GM23338 (cell line): ENCODE measurements at regions not wholly inside any gene's neighbourhood (a gene's known extent, or its start where the extent isn't known, plus 50 kb on each side); places are given as distances from the start of the nearest gene placed in this dataset.

Source experiments
- ATAC-seq: fragments of 200-7000 bp; cut with Tn5 transposase; 3 replicates; pipeline ENCODE4 v1.9.1; 2020
- DNase-seq: peaks from one replicate; pipeline ENCODE4 v3.0.0-alpha.2; 2015; ENCODE audit warnings: low spot score
- H2AFZ ChIP-seq: fragments of 200-600 bp; sonication (generic); 2 replicates; pipeline ENCODE4 v1.8.0; 2016; ENCODE audit warnings: antibody characterized with exemption, mild to moderate bottlenecking, moderate library complexity
- H3F3A ChIP-seq: fragments of 200-600 bp; sonication (generic); replicated peaks from 2 replicates; pipeline ENCODE4 v1.8.0; 2017; ENCODE audit warnings: antibody characterized with exemption, mixed run types, low read depth
- H3K27ac ChIP-seq: fragments of 200-600 bp; sonication (generic); 2 replicates; pipeline ENCODE4 v1.6.1; 2016; ENCODE audit warnings: low read depth
- H3K27me3 ChIP-seq: fragments of 200-600 bp; sonication (generic); 2 replicates; pipeline ENCODE4 v1.8.0; 2016; ENCODE audit warnings: mild to moderate bottlenecking, mixed run types, moderate library complexity; ENCODE audit not compliant: insufficient read depth
- H3K36me3 ChIP-seq: fragments of 200-600 bp; sonication (generic); 2 replicates; pipeline ENCODE4 v1.8.0; 2016; ENCODE audit warnings: mild to moderate bottlenecking; ENCODE audit not compliant: insufficient read depth
- H3K4me1 ChIP-seq: fragments of 200-600 bp; sonication (generic); 2 replicates; pipeline ENCODE4 v1.8.0; 2016; ENCODE audit warnings: mild to moderate bottlenecking, moderate library complexity; ENCODE audit not compliant: insufficient read depth
- H3K4me2 ChIP-seq: fragments of 200-600 bp; sonication (generic); 2 replicates; pipeline ENCODE4 v1.7.1; 2017; ENCODE audit warnings: mixed run types
- H3K4me3 ChIP-seq: fragments of 200-600 bp; sonication (generic); 2 replicates; pipeline ENCODE4 v1.6.1; 2016; ENCODE audit warnings: mixed run types
- H3K79me2 ChIP-seq: fragments of 200-600 bp; sonication (generic); replicated peaks from 2 replicates; pipeline ENCODE4 v1.8.0; 2017; ENCODE audit warnings: mild to moderate bottlenecking; ENCODE audit not compliant: insufficient read depth
- H3K9me2 ChIP-seq: fragments of 200-600 bp; sonication (generic); 2 replicates; pipeline ENCODE4 v1.8.0; 2017; ENCODE audit not compliant: insufficient read depth
- H4K20me1 ChIP-seq: fragments of 200-600 bp; sonication (generic); replicated peaks from 2 replicates; pipeline ENCODE4 v1.8.0; 2017; ENCODE audit warnings: mild to moderate bottlenecking; ENCODE audit not compliant: insufficient read depth
- H3K27ac Mint-ChIP-seq: 2 replicates; pipeline ENCODE4 v1.8.0; 2020; ENCODE audit warnings: inconsistent platforms, mild to moderate bottlenecking, moderate library complexity, mixed read lengths
- H3K27me3 Mint-ChIP-seq: 3 replicates; pipeline ENCODE4 v1.8.0; 2022; ENCODE audit warnings: low read depth, mild to moderate bottlenecking, moderate library complexity, mixed read lengths, inconsistent platforms; ENCODE audit not compliant: insufficient read depth, poor library complexity
- H3K36me3 Mint-ChIP-seq: 3 replicates; pipeline ENCODE4 v1.8.0; 2021; ENCODE audit warnings: low read depth, mild to moderate bottlenecking, inconsistent platforms, moderate library complexity, mixed read lengths
- H3K4me1 Mint-ChIP-seq: 3 replicates; pipeline ENCODE4 v1.8.0; 2020; ENCODE audit warnings: mild to moderate bottlenecking, inconsistent platforms, mixed read lengths
- H3K4me3 Mint-ChIP-seq: 3 replicates; pipeline ENCODE4 v1.8.0; 2021; ENCODE audit warnings: moderate library complexity, mild to moderate bottlenecking, inconsistent platforms, mixed read lengths
- H3K9me3 Mint-ChIP-seq: 3 replicates; pipeline ENCODE4 v1.8.0; 2020; ENCODE audit warnings: moderate library complexity, mild to moderate bottlenecking, inconsistent platforms, mixed read lengths
- CREB1 ChIP-seq: fragments of 250-450 bp; sonication (Bioruptor Pico); IDR thresholded peaks from 2 replicates; pipeline ENCODE4 v1.5.0; 2020; ENCODE audit warnings: low read depth, mild to moderate bottlenecking, moderate library complexity
- EZH2 ChIP-seq: fragments of 200-600 bp; sonication (generic); IDR thresholded peaks from one replicate; pipeline ENCODE4 v1.8.0; 2017; ENCODE audit warnings: antibody characterized with exemption, mild to moderate bottlenecking, low read depth; ENCODE audit not compliant: unreplicated experiment
- EZH2phosphoT487 ChIP-seq: fragments of 200-600 bp; sonication (generic); IDR thresholded peaks from one replicate; pipeline ENCODE4 v1.8.1; 2018; ENCODE audit warnings: antibody characterized with exemption; ENCODE audit not compliant: unreplicated experiment
- JUNB ChIP-seq: IDR thresholded peaks from one replicate; pipeline ENCODE4 v1.6.1; 2016; ENCODE audit warnings: antibody characterized with exemption; ENCODE audit not compliant: unreplicated experiment
- NANOG ChIP-seq: IDR thresholded peaks from 2 replicates; pipeline ENCODE4 v1.6.1; 2016; ENCODE audit warnings: antibody characterized with exemption, borderline replicate concordance
- POLR2AphosphoS5 ChIP-seq: IDR thresholded peaks from 2 replicates; pipeline ENCODE4 v1.6.1; 2016; ENCODE audit warnings: antibody characterized with exemption, low read depth
- STAT1 ChIP-seq: IDR thresholded peaks from one replicate; pipeline ENCODE4 v1.6.1; 2016; ENCODE audit warnings: antibody characterized with exemption; ENCODE audit not compliant: unreplicated experiment
- ZNF114 ChIP-seq: fragments of 250-450 bp; sonication (Bioruptor Pico); IDR thresholded peaks from 2 replicates; pipeline ENCODE4 v1.5.0; 2020; ENCODE audit warnings: mild to moderate bottlenecking, moderate library complexity
- ZNF331 ChIP-seq: fragments of 250-450 bp; sonication (Bioruptor Pico); IDR thresholded peaks from 2 replicates; pipeline ENCODE4 v1.5.0; 2020; ENCODE audit warnings: low read depth, mild to moderate bottlenecking, moderate library complexity
- TF ChIP-seq, protein P1 (sequence below): fragments of 250-450 bp; sonication (Bioruptor Pico); IDR thresholded peaks from 2 replicates; pipeline ENCODE4 v1.5.0; 2020; ENCODE audit warnings: mild to moderate bottlenecking, moderate library complexity
- TF ChIP-seq, protein P2 (sequence below): IDR thresholded peaks from 2 replicates; pipeline ENCODE4 v1.6.1; 2016; ENCODE audit warnings: antibody characterized with exemption
- TF ChIP-seq, protein P3 (sequence below), 2 experiments: fragments of 200-600 bp in 1 of 2; sonication (generic) in 1 of 2; conservative IDR thresholded peaks; 2 replicates each; pipeline versions ENCODE4 v1.5.1 to v1.6.1; 2016 to 2017; ENCODE audit warnings: antibody characterized with exemption in 2 of 2, low read depth in 2 of 2, mild to moderate bottlenecking in 2 of 2, moderate library complexity in 1 of 2
- TF ChIP-seq, protein P4 (sequence below): IDR thresholded peaks from one replicate; pipeline ENCODE4 v1.6.1; 2018; ENCODE audit warnings: antibody characterized with exemption; ENCODE audit not compliant: unreplicated experiment

DNA sequence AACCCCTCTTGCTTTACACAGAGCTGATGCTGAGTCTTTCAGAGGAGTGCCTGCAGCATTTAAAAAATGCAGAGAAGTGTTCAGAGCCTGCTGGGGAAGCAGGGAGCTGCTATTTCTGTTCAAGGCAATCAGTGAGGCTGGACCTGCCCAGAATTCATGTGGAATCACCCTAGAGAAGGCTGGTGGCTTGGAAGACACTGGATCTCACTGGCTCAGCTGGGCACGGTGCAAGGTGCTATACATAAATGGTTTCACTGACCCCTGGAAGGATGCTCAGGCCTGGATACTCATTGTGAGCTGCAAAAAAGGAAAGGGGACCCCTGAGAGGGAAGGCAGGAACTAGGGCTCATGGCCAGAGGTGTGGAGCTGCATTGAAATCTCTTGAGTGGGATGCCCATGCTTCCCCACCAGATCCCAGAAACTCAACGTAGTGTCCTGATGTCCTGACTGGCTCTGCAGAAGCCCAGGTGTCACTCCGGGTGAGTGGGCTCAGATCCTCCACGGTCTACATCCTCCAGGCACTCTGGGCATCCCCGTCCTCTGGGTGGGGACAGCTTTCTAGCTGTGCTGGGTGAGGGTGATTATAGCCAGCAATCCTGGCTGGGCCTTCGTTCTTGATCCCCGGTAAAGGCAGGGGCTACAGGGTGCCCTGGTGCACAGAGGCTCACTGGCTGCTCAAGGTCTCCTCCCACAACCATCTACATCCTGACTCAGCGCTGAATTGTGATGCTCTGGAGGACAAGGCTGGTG, 77.2 kb upstream of the TNS3 start:
- ATAC-seq (no peak), DNase-seq (no peak)
- Histone ChIP-seq H3K27ac (no peak overlapping the region), H2AFZ (no peak overlapping the region), H3K4me3 (no peak overlapping the region), H3K79me2 (no peaks in the 10 kb centered on the region), H3F3A (no peaks in the 10 kb centered on the region), H3K27me3 (no peaks in the 10 kb centered on the region), H3K4me1 (no peaks in the 10 kb centered on the region), H4K20me1 (no peaks in the 10 kb centered on the region), H3K36me3 (no peaks in the 10 kb centered on the region), H3K4me2 (no peak overlapping the region), H3K9me2 (no peaks in the 10 kb centered on the region)
- TF ChIP-seq, protein P1, sequence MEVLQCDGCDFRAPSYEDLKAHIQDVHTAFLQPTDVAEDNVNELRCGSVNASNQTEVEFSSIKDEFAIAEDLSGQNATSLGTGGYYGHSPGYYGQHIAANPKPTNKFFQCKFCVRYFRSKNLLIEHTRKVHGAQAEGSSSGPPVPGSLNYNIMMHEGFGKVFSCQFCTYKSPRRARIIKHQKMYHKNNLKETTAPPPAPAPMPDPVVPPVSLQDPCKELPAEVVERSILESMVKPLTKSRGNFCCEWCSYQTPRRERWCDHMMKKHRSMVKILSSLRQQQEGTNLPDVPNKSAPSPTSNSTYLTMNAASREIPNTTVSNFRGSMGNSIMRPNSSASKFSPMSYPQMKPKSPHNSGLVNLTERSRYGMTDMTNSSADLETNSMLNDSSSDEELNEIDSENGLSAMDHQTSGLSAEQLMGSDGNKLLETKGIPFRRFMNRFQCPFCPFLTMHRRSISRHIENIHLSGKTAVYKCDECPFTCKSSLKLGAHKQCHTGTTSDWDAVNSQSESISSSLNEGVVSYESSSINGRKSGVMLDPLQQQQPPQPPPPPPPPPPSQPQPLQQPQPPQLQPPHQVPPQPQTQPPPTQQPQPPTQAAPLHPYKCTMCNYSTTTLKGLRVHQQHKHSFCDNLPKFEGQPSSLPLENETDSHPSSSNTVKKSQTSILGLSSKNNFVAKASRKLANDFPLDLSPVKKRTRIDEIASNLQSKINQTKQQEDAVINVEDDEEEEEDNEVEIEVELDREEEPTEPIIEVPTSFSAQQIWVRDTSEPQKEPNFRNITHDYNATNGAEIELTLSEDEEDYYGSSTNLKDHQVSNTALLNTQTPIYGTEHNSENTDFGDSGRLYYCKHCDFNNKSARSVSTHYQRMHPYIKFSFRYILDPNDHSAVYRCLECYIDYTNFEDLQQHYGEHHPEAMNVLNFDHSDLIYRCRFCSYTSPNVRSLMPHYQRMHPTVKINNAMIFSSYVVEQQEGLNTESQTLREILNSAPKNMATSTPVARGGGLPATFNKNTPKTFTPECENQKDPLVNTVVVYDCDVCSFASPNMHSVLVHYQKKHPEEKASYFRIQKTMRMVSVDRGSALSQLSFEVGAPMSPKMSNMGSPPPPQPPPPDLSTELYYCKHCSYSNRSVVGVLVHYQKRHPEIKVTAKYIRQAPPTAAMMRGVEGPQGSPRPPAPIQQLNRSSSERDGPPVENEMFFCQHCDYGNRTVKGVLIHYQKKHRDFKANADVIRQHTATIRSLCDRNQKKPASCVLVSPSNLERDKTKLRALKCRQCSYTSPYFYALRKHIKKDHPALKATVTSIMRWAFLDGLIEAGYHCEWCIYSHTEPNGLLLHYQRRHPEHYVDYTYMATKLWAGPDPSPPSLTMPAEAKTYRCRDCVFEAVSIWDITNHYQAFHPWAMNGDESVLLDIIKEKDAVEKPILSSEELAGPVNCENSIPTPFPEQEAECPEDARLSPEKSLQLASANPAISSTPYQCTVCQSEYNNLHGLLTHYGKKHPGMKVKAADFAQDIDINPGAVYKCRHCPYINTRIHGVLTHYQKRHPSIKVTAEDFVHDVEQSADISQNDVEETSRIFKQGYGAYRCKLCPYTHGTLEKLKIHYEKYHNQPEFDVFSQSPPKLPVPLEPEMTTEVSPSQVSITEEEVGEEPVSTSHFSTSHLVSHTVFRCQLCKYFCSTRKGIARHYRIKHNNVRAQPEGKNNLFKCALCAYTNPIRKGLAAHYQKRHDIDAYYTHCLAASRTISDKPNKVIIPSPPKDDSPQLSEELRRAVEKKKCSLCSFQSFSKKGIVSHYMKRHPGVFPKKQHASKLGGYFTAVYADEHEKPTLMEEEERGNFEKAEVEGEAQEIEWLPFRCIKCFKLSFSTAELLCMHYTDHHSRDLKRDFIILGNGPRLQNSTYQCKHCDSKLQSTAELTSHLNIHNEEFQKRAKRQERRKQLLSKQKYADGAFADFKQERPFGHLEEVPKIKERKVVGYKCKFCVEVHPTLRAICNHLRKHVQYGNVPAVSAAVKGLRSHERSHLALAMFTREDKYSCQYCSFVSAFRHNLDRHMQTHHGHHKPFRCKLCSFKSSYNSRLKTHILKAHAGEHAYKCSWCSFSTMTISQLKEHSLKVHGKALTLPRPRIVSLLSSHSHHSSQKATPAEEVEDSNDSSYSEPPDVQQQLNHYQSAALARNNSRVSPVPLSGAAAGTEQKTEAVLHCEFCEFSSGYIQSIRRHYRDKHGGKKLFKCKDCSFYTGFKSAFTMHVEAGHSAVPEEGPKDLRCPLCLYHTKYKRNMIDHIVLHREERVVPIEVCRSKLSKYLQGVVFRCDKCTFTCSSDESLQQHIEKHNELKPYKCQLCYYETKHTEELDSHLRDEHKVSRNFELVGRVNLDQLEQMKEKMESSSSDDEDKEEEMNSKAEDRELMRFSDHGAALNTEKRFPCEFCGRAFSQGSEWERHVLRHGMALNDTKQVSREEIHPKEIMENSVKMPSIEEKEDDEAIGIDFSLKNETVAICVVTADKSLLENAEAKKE = no peak
- TF ChIP-seq ZNF114 (CRISPR knock-in tag) (no peak), ZNF331 (CRISPR knock-in tag) (no peak), EZH2phosphoT487 (no peak), EZH2 (no peak), CREB1 (CRISPR knock-in tag) (no peak), NANOG (no peak), STAT1 (no peak), POLR2AphosphoS5 (no peak), JUNB (no peak)
- TF ChIP-seq, protein P2, sequence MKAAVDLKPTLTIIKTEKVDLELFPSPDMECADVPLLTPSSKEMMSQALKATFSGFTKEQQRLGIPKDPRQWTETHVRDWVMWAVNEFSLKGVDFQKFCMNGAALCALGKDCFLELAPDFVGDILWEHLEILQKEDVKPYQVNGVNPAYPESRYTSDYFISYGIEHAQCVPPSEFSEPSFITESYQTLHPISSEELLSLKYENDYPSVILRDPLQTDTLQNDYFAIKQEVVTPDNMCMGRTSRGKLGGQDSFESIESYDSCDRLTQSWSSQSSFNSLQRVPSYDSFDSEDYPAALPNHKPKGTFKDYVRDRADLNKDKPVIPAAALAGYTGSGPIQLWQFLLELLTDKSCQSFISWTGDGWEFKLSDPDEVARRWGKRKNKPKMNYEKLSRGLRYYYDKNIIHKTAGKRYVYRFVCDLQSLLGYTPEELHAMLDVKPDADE = no peak
- TF ChIP-seq, protein P3, sequence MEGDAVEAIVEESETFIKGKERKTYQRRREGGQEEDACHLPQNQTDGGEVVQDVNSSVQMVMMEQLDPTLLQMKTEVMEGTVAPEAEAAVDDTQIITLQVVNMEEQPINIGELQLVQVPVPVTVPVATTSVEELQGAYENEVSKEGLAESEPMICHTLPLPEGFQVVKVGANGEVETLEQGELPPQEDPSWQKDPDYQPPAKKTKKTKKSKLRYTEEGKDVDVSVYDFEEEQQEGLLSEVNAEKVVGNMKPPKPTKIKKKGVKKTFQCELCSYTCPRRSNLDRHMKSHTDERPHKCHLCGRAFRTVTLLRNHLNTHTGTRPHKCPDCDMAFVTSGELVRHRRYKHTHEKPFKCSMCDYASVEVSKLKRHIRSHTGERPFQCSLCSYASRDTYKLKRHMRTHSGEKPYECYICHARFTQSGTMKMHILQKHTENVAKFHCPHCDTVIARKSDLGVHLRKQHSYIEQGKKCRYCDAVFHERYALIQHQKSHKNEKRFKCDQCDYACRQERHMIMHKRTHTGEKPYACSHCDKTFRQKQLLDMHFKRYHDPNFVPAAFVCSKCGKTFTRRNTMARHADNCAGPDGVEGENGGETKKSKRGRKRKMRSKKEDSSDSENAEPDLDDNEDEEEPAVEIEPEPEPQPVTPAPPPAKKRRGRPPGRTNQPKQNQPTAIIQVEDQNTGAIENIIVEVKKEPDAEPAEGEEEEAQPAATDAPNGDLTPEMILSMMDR (conservative IDR thresholded peaks at IDR 0.05; ENCODE audit: low read depth in 2 of 2) = no peak
- TF ChIP-seq, protein P4, sequence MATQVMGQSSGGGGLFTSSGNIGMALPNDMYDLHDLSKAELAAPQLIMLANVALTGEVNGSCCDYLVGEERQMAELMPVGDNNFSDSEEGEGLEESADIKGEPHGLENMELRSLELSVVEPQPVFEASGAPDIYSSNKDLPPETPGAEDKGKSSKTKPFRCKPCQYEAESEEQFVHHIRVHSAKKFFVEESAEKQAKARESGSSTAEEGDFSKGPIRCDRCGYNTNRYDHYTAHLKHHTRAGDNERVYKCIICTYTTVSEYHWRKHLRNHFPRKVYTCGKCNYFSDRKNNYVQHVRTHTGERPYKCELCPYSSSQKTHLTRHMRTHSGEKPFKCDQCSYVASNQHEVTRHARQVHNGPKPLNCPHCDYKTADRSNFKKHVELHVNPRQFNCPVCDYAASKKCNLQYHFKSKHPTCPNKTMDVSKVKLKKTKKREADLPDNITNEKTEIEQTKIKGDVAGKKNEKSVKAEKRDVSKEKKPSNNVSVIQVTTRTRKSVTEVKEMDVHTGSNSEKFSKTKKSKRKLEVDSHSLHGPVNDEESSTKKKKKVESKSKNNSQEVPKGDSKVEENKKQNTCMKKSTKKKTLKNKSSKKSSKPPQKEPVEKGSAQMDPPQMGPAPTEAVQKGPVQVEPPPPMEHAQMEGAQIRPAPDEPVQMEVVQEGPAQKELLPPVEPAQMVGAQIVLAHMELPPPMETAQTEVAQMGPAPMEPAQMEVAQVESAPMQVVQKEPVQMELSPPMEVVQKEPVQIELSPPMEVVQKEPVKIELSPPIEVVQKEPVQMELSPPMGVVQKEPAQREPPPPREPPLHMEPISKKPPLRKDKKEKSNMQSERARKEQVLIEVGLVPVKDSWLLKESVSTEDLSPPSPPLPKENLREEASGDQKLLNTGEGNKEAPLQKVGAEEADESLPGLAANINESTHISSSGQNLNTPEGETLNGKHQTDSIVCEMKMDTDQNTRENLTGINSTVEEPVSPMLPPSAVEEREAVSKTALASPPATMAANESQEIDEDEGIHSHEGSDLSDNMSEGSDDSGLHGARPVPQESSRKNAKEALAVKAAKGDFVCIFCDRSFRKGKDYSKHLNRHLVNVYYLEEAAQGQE = no peak
- Mint-ChIP-seq H3K36me3 (no peaks in the 10 kb centered on the region), H3K9me3 (no peaks in the 10 kb centered on the region), H3K4me3 (no peak overlapping the region), H3K4me1 (peaks cover 20% of the 10 kb centered on the region), H3K27ac (no peak overlapping the region; the same call in 1 of the 2 replicates), H3K27me3 (peaks cover 5% of the 10 kb centered on the region)
